Activated naive CD8-positive, alpha-beta T cell treated with anti-CD3 and anti-CD28 coated beads, Interleukin-2, amount 10 ng/mL, durations not matched to agents 7 days and 5 days (primary cell): ENCODE measurements at regions not wholly inside any gene's neighbourhood (a gene's known extent, or its start where the extent isn't known, plus 50 kb on each side); places are given as distances from the start of the nearest gene placed in this dataset.
"Not testable (repeated sequence)": the region's sequence is repeated elsewhere in the genome, so short reads cannot be mapped to it uniquely, and the experiment has no call there.

Experiments used
- ATAC-seq: fragments of 150-1000 bp; cut with Tn5 transposase; one replicate; pipeline ENCODE4 v1.10.0; 2021; ENCODE audit warnings: low read depth, moderate library complexity
- POLR2A ChIA-PET: fragments of 350-600 bp; sonication (Branson Sonifier 250); formaldehyde crosslinking; loops from one replicate; lab custom pipeline; 2021; ENCODE audit warnings: antibody characterized with exemption; lab: Charles Lee
- DNase-seq: peaks from one replicate; pipeline ENCODE4 v3.0.0; 2021
- H3K27ac Mint-ChIP-seq: one replicate; pipeline ENCODE4 v1.8.0; 2022; ENCODE audit warnings: mild to moderate bottlenecking, mixed read lengths
- H3K27me3 Mint-ChIP-seq: one replicate; pipeline ENCODE4 v1.8.0; 2022; ENCODE audit warnings: mild to moderate bottlenecking, moderate library complexity, mixed read lengths
- H3K36me3 Mint-ChIP-seq: one replicate; pipeline ENCODE4 v1.8.0; 2021; ENCODE audit warnings: mild to moderate bottlenecking, mixed read lengths
- H3K4me1 Mint-ChIP-seq: one replicate; pipeline ENCODE4 v1.8.0; 2021; ENCODE audit warnings: mixed read lengths
- H3K4me3 Mint-ChIP-seq: one replicate; pipeline ENCODE4 v1.8.0; 2022; ENCODE audit warnings: mild to moderate bottlenecking, moderate library complexity, mixed read lengths
- H3K9me3 Mint-ChIP-seq: one replicate; pipeline ENCODE4 v1.8.0; 2021; ENCODE audit warnings: mixed read lengths

DNA sequence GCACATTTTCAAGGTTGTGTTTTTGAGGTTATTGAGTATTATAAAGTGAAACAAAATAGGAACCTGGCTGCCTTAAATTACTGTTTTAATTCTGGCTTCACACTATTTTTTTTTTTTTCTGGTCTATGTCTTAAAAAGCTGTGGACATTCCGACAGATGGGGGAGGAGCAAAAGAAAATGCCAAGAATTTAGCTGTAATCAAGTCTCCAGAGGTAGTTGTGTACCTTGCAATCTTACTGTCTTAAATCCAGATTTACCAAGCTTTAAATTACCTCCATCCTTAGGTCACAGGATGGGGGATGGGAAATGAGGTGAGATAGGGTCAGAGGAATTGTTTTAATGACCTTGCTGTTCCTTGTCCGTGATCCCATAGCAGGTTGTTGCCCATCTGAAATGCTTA is 182.8 kb downstream of the UTRN start:
- peaks cover 54% of the 10 kb centered on the region for H3K36me3 Mint-ChIP-seq
- peaks cover 21% of the 10 kb centered on the region for H3K4me1 Mint-ChIP-seq
- POLR2A ChIA-PET: interaction anchor here (1.2 kb wide), 1 partner anchor 12 kb away, joined by 3 read pairs; no protein-coding TSS in a partner anchor
- H3K4me3 Mint-ChIP-seq: no peak overlapping the region
- no peaks in the 10 kb centered on the region for H3K9me3 Mint-ChIP-seq
- DNase-seq (no peak), ATAC-seq (no peak)
- H3K27ac Mint-ChIP-seq: peak overlapping the region; percentile 62
- no peaks in the 10 kb centered on the region for H3K27me3 Mint-ChIP-seq

DNA sequence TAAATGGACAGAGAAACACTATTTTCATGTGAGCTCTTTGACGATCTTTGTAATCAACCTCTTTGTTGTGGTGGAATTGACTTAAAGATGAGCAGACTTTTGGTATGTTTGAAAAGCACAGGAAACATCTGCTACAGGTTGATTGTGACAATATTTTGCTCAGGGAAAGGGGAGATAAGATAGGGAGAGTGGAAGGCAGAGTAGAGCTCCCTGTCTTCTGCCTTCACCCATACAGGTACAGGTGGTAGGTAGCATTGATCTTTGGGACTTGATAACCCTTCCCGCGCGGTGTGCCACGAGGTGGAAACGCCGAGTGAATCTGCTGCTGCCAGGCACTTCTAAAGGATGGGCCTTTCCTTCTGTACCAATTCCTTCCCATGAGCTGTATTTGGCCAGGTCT is 183.6 kb downstream of the UTRN start:
- POLR2A ChIA-PET: interaction anchor here (1.1 to 1.2 kb wide), 2 partner anchors 9 to 11 kb away, joined by 3 read pairs; no protein-coding TSS in a partner anchor
- no peaks in the 10 kb centered on the region for H3K9me3 Mint-ChIP-seq
- peaks cover 49% of the 10 kb centered on the region for H3K36me3 Mint-ChIP-seq
- H3K4me1 Mint-ChIP-seq: peaks cover 21% of the 10 kb centered on the region
- peak overlapping the region; percentile 72 for H3K27ac Mint-ChIP-seq
- H3K27me3 Mint-ChIP-seq: no peaks in the 10 kb centered on the region
- ATAC-seq (peak; percentile 49), DNase-seq (no peak)
- H3K4me3 Mint-ChIP-seq: peak overlapping the region; percentile 47

DNA sequence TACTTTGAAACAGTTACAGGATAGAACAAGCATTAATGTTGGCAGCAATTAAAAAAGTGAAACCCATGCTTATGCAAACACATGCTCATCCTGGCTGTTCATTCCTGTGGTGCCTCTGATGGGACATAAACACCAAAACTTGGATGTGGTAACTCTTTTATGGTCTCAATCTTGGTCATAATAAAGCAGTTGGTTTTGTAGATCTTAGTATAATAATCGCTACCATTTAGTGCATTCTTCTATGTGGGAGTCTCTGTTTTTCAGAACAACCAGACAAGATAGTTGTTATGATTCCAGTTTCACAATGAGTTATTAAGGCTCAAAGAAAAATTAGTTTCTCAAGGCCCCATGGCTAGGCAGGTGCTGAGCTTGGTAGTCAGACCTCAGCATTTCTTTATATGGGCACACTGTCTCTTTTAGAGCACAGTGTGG is 184.0 kb downstream of the UTRN start:
- H3K27me3 Mint-ChIP-seq: no peaks in the 10 kb centered on the region
- ATAC-seq: peak; percentile 65
- no peaks in the 10 kb centered on the region for H3K9me3 Mint-ChIP-seq
- POLR2A ChIA-PET: interaction anchor here (1.1 to 1.2 kb wide), 2 partner anchors 10 to 11 kb away, joined by 3 read pairs; no protein-coding TSS in a partner anchor
- peak overlapping the region; percentile 72 for H3K27ac Mint-ChIP-seq
- peaks cover 46% of the 10 kb centered on the region for H3K36me3 Mint-ChIP-seq
- DNase-seq: no peak
- H3K4me3 Mint-ChIP-seq: peak overlapping the region; percentile 47
- peaks cover 20% of the 10 kb centered on the region for H3K4me1 Mint-ChIP-seq

DNA sequence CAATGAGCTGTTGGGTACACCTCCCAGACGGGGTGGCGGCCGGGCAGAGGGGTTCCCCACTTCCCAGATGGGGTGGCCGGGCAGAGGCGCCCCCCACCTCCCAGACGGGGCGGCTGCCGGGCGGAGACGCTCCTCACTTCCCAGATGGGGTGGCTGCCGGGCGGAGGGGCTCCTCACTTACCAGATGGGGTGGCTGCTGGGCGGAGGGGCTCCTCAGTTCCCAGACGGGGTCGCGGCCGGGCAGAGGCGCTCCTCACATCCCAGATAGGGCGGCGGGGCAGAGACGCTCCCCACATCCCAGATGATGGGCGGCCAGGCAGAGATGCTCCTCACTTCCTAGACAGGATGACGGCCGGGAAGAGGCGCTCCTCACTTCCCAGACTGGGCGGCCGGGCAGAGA is 185.1 kb downstream of the UTRN start:
- peaks cover 48% of the 10 kb centered on the region for H3K36me3 Mint-ChIP-seq
- H3K27me3 Mint-ChIP-seq, POLR2A ChIA-PET, ATAC-seq, H3K4me3 Mint-ChIP-seq, DNase-seq, H3K27ac Mint-ChIP-seq, H3K9me3 Mint-ChIP-seq: not testable (repeated sequence)
- peaks cover 22% of the 10 kb centered on the region for H3K4me1 Mint-ChIP-seq

DNA sequence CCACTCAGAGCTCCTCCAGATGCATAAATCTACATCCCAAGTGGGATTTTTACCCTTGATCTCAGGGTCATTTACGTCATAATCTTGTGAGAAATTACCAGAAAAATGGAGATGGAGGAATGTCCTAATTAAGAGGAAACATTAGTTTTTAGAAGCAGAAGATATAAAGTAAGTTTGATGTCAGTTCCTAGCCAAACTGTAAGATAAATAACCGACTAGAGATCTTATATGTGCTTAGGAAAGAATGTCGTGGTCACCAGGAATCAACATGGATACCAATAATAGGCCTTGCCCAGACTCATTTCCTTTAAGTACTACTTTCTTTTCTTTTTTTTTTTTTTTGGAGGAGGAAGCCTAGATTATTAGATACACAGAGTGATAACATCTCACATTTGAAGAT is 186.9 kb downstream of the UTRN start:
- POLR2A ChIA-PET: no interaction called here
- H3K27ac Mint-ChIP-seq: no peak overlapping the region
- H3K36me3 Mint-ChIP-seq: peaks cover 45% of the 10 kb centered on the region
- H3K9me3 Mint-ChIP-seq: no peaks in the 10 kb centered on the region
- H3K27me3 Mint-ChIP-seq: no peaks in the 10 kb centered on the region
- DNase-seq (no peak), ATAC-seq (no peak)
- H3K4me1 Mint-ChIP-seq: peaks cover 24% of the 10 kb centered on the region
- H3K4me3 Mint-ChIP-seq: no peak overlapping the region

DNA sequence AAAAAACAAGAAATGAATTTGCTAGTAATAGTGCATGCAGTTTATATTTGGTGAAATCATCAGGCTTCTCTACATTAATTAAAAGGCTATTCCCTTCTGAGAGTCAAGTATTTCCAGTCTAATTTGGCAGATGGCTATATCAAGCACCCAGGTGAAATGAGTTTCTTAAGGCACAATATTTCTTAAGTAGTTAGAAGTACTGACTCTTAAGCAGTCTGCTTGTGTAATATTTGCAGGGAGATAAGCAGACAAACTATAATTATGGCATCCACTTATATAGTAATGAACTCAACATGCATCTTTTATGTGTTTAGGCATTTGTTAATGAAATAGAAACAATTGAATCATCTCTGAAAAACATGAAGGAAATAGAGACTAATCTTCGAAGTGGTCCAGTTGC is 189.2 kb downstream of the UTRN start:
- ATAC-seq: no peak
- Mint-ChIP-seq H3K4me1 (peaks cover 4% of the 10 kb centered on the region), H3K36me3 (peaks cover 34% of the 10 kb centered on the region), H3K9me3 (no peaks in the 10 kb centered on the region), H3K27ac (no peak overlapping the region), H3K4me3 (no peak overlapping the region), H3K27me3 (no peaks in the 10 kb centered on the region)
- POLR2A ChIA-PET: no interaction called here
- no peak for DNase-seq

DNA sequence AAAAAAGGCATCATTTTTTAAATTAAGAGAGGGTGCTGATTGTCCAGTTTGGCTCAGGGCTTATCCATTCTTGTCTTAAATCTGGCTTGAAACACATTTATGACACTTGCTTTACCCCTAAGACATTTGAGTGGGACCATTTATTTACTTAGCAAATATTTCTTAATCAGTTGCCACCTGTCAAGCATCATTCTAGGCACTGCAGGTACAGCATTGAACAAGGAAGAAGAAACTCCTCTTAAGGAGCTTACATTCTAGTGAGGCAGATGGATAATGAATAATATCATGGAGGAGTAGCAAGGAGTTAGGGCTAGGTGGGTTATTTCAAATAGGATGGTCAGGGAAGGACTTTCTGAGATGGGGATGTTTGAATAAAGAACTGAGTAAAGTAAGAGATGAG is 189.8 kb downstream of the UTRN start:
- ATAC-seq (no peak), DNase-seq (no peak)
- no peaks in the 10 kb centered on the region for H3K9me3 Mint-ChIP-seq
- H3K27me3 Mint-ChIP-seq: no peaks in the 10 kb centered on the region
- H3K4me1 Mint-ChIP-seq: peaks cover 4% of the 10 kb centered on the region
- no peak overlapping the region for H3K4me3 Mint-ChIP-seq
- peak overlapping the region; percentile 20 for H3K27ac Mint-ChIP-seq
- peaks cover 37% of the 10 kb centered on the region for H3K36me3 Mint-ChIP-seq
- POLR2A ChIA-PET: no interaction called here

DNA sequence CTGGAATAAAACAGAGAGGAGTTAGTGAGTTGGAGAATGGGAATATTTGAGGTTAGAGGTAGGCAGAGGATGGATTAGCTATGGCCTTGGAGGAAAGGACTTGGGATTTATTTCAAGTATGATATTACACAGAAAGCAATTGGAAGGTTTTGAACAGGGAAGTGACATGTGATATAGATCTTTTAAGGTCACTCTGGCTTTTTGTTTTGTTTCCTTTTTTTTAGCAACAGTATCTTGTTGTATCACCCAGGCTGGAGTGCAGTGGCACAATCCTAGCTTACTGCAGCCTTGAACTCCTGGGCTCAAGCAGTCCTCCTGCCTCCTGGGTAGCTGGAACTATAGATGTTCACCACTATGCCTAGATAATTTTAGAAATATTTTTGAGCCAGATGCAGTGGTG is 190.3 kb downstream of the UTRN start:
- Mint-ChIP-seq H3K4me3 (no peak overlapping the region), H3K27ac (peak overlapping the region; percentile 20), H3K27me3 (no peaks in the 10 kb centered on the region), H3K36me3 (peaks cover 36% of the 10 kb centered on the region), H3K9me3 (no peaks in the 10 kb centered on the region), H3K4me1 (peaks cover 4% of the 10 kb centered on the region)
- ATAC-seq: no peak
- DNase-seq: no peak
- POLR2A ChIA-PET: no interaction called here

DNA sequence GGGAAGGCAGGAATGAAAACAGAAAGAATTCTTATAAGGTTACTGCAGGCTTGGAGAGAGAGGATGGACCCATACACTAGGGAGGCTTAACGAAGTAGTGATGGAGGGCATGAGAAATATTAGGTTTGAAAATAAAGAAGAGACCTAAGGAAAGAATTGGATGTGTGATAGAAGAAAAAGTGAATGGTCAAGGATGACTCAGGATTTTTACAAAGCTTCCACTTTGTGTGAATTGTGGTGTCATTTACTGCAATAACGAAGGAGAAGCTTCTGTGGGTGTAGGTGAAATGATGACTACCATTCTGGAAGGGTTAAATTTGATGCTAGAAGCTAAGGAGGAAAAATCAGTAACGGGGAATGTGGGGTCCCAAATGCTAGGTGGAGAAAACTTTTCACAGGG is 191.2 kb downstream of the UTRN start:
- H3K36me3 Mint-ChIP-seq: peaks cover 32% of the 10 kb centered on the region
- H3K27me3 Mint-ChIP-seq: no peaks in the 10 kb centered on the region
- POLR2A ChIA-PET: interaction anchor here (0.9 kb wide), 1 partner anchor 21 kb away, joined by 3 read pairs; no protein-coding TSS in a partner anchor
- H3K4me1 Mint-ChIP-seq: peaks cover 4% of the 10 kb centered on the region
- H3K4me3 Mint-ChIP-seq: no peak overlapping the region
- H3K27ac Mint-ChIP-seq: no peak overlapping the region
- no peaks in the 10 kb centered on the region for H3K9me3 Mint-ChIP-seq
- no peak for DNase-seq
- no peak for ATAC-seq

DNA sequence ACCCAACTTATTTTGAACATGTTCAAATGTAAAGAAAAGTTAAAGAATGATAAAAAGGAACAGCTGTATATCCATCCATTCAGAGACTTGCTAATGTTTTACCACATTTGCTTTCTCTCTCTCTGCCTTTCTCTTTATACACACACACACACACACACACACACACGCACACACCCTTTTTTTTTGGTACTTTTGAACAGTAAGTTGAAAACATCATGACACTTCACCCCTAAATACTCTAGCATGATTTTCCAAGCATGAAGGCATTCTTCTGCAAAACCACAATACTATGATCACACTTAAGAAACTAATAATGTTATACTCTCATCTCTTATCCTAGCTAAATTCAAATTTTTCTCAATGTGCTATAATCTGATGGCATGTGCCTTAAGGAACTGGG is 192.3 kb downstream of the UTRN start:
- Mint-ChIP-seq H3K27ac (no peak overlapping the region), H3K27me3 (no peaks in the 10 kb centered on the region), H3K4me3 (no peak overlapping the region), H3K9me3 (no peaks in the 10 kb centered on the region), H3K4me1 (peaks cover 9% of the 10 kb centered on the region), H3K36me3 (peaks cover 25% of the 10 kb centered on the region)
- ATAC-seq (no peak), DNase-seq (no peak)
- POLR2A ChIA-PET: no interaction called here

DNA sequence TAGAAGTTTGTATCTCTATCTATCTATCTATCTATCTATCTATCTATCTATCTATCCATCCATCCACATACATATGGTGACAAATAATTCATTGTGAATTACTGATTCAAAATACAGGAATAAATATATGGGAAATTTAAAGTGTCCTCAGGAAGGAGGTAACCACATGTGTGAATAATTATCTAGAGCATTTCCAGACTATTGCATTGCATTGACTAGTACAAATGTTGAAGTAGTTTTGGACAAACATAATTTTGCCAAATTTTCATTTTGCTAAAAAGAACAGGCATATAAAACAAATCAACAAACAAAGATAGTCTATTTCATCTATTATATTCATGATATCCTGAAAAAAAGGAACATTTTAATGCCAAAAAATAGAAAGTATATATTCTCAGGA is 192.7 kb downstream of the UTRN start:
- Mint-ChIP-seq H3K27ac (no peak overlapping the region), H3K9me3 (no peaks in the 10 kb centered on the region), H3K4me3 (no peak overlapping the region), H3K4me1 (peaks cover 13% of the 10 kb centered on the region), H3K27me3 (no peaks in the 10 kb centered on the region), H3K36me3 (peaks cover 26% of the 10 kb centered on the region)
- ATAC-seq: no peak
- no peak for DNase-seq
- POLR2A ChIA-PET: no interaction called here

DNA sequence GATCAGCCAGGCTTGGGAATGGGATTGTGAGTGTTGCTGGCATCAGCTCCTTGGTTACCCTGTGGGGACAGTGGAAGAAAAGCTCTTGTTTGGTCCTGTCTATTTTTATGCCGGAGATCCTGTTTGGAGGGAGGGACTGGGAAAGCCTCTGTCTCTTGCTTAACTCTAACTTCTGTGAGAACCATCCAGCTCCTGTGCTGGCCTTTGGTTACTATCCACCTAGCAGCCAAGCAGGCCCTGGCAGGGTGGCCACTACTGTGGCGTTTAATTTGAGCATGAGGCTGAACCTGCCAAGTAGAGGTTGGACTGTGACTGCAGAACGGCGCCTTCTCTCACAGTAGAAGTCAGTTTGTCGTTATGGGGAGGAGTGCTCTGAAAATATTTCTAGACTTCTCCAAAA is 193.3 kb downstream of the UTRN start:
- DNase-seq (no peak), ATAC-seq (no peak)
- Mint-ChIP-seq H3K4me3 (no peak overlapping the region), H3K36me3 (peaks cover 30% of the 10 kb centered on the region), H3K9me3 (no peaks in the 10 kb centered on the region), H3K27ac (no peak overlapping the region), H3K4me1 (peaks cover 18% of the 10 kb centered on the region), H3K27me3 (no peaks in the 10 kb centered on the region)
- POLR2A ChIA-PET: no interaction called here

DNA sequence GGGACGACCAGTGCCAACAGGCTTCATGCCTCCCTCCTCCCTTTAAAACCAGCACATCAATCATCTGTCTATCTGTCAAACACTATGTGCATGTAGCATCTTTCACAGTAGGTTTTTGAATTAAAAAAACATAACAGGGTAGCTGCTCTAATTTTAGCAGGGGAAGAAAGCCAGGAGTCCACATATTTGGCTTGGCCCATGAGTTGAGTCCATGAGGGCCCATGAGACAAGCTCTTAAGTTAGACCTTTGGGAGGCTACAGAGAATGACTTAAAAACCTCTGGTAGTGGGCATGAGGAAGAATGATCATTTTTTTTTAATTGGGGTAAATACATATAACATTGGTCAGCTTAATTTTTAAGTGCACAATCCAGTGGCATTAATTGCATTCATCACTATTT is 194.9 kb downstream of the UTRN start:
- H3K4me1 Mint-ChIP-seq: peaks cover 21% of the 10 kb centered on the region
- H3K27ac Mint-ChIP-seq: no peak overlapping the region
- no peak for DNase-seq
- peaks cover 30% of the 10 kb centered on the region for H3K36me3 Mint-ChIP-seq
- H3K27me3 Mint-ChIP-seq: no peaks in the 10 kb centered on the region
- H3K9me3 Mint-ChIP-seq: no peaks in the 10 kb centered on the region
- POLR2A ChIA-PET: interaction anchor here (1.3 kb wide), 1 partner anchor 11 kb away, joined by 3 read pairs; no protein-coding TSS in a partner anchor
- no peak overlapping the region for H3K4me3 Mint-ChIP-seq
- ATAC-seq: no peak

DNA sequence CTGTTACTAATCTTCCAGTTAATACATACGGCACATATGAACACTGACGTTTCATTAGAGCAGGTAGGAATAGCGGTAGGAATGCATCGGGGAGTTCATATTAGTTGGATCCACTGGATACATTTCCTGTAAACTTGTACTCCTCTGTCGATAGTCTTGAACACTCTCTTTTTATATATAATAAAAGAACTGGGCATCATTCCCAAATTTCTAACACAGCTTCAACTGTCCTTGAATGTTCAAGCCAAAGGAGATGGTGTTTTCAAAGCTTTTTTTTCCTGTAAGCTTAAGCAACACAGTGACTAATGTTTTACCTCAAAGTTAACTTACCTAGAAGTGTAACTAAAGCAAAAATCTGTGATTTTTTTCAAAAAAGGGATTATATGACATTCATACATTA is 195.3 kb downstream of the UTRN start:
- POLR2A ChIA-PET: interaction anchor here (1.3 kb wide), 1 partner anchor 12 kb away, joined by 3 read pairs; no protein-coding TSS in a partner anchor
- no peak for ATAC-seq
- Mint-ChIP-seq H3K27me3 (no peaks in the 10 kb centered on the region), H3K9me3 (no peaks in the 10 kb centered on the region), H3K27ac (no peak overlapping the region), H3K4me3 (no peak overlapping the region), H3K36me3 (peaks cover 31% of the 10 kb centered on the region), H3K4me1 (peaks cover 18% of the 10 kb centered on the region)
- no peak for DNase-seq
